H1 (cell line): ENCODE measurements at regions not wholly inside any gene's neighbourhood (a gene's known extent, or its start where the extent isn't known, plus 50 kb on each side); places are given as distances from the start of the nearest gene placed in this dataset.

ENCODE experiments used
- EZH2 ChIP-seq: fragments of 200-600 bp; sonication (generic); IDR thresholded peaks from 2 replicates; pipeline ENCODE4 v1.7.1; 2012; ENCODE audit warnings: low read depth, mild to moderate bottlenecking, moderate library complexity, low read length, inconsistent platforms; ENCODE audit not compliant: severe bottlenecking
- HDAC6 ChIP-seq: IDR thresholded peaks from one replicate; pipeline ENCODE4 v1.7.1; 2012; ENCODE audit warnings: low read depth, mild to moderate bottlenecking, inconsistent platforms, low read length, moderate library complexity
- TF ChIP-seq, protein P1 (sequence below), 3 experiments: IDR thresholded peaks; 1 replicate in 2 of 3; 2 replicates in 1 of 3; pipeline versions ENCODE4 v1.5.1 to v1.6.1; 2011; ENCODE audit warnings: low read length in 3 of 3, mild to moderate bottlenecking in 3 of 3, inconsistent platforms in 2 of 3, low read depth in 1 of 3, moderate library complexity in 1 of 3; ENCODE audit not compliant: insufficient read depth in 1 of 3; ENCODE audit errors: control extremely low read depth in 1 of 3

DNA sequence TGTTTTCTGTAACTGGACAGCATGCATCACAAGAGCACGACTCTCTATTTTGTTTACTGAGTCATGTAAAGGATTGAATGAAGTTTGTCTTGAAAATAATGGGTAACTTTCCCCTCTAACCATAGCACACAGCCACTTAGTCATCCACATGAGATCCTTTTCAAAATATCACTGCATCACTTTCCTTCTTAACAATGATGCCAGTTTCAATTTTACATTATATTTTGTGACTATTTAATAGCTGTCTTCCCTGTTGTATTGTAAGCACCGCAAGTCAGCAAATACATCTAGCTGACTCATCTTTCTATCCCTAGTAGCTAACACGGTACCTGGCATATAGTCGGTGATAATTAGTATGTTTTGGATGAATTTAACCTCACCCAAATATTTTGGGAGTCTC lies 83.3 kb upstream of the PPM1H start:
- TF ChIP-seq HDAC6 (no peak), EZH2 (no peak)
- TF ChIP-seq, protein P1, sequence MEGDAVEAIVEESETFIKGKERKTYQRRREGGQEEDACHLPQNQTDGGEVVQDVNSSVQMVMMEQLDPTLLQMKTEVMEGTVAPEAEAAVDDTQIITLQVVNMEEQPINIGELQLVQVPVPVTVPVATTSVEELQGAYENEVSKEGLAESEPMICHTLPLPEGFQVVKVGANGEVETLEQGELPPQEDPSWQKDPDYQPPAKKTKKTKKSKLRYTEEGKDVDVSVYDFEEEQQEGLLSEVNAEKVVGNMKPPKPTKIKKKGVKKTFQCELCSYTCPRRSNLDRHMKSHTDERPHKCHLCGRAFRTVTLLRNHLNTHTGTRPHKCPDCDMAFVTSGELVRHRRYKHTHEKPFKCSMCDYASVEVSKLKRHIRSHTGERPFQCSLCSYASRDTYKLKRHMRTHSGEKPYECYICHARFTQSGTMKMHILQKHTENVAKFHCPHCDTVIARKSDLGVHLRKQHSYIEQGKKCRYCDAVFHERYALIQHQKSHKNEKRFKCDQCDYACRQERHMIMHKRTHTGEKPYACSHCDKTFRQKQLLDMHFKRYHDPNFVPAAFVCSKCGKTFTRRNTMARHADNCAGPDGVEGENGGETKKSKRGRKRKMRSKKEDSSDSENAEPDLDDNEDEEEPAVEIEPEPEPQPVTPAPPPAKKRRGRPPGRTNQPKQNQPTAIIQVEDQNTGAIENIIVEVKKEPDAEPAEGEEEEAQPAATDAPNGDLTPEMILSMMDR (IDR thresholded peaks at IDR 0.05; ENCODE audit: control extremely low read depth in 1 of 3, insufficient read depth in 1 of 3, low read depth in 1 of 3, low read length in 3 of 3): no peak
